Activated naive CD8-positive, alpha-beta T cell treated with anti-CD3 and anti-CD28 coated beads, Interleukin-2, amount 50 U/mL, for 24 hours (primary cell): ENCODE measurements at regions not wholly inside any gene's neighbourhood (a gene's known extent, or its start where the extent isn't known, plus 50 kb on each side); places are given as distances from the start of the nearest gene placed in this dataset.

Experiments
- ATAC-seq: fragments of 150-1000 bp; cut with Tn5 transposase; one replicate; pipeline ENCODE4 v1.10.0; 2021
- DNase-seq: peaks from one replicate; pipeline ENCODE4 v3.0.0; 2021
- H3K27ac Mint-ChIP-seq: one replicate; pipeline ENCODE4 v1.8.0; 2021; ENCODE audit warnings: mild to moderate bottlenecking, mixed read lengths
- H3K27me3 Mint-ChIP-seq: one replicate; pipeline ENCODE4 v1.8.0; 2021; ENCODE audit warnings: mixed read lengths
- H3K36me3 Mint-ChIP-seq: one replicate; pipeline ENCODE4 v1.8.0; 2021; ENCODE audit warnings: low read depth, mixed read lengths
- H3K4me1 Mint-ChIP-seq: one replicate; pipeline ENCODE4 v1.8.0; 2021; ENCODE audit warnings: mixed read lengths
- H3K4me3 Mint-ChIP-seq: one replicate; pipeline ENCODE4 v1.8.0; 2021; ENCODE audit warnings: mild to moderate bottlenecking, moderate library complexity, mixed read lengths
- H3K9me3 Mint-ChIP-seq: one replicate; pipeline ENCODE4 v1.8.0; 2021; ENCODE audit warnings: mixed read lengths

DNA sequence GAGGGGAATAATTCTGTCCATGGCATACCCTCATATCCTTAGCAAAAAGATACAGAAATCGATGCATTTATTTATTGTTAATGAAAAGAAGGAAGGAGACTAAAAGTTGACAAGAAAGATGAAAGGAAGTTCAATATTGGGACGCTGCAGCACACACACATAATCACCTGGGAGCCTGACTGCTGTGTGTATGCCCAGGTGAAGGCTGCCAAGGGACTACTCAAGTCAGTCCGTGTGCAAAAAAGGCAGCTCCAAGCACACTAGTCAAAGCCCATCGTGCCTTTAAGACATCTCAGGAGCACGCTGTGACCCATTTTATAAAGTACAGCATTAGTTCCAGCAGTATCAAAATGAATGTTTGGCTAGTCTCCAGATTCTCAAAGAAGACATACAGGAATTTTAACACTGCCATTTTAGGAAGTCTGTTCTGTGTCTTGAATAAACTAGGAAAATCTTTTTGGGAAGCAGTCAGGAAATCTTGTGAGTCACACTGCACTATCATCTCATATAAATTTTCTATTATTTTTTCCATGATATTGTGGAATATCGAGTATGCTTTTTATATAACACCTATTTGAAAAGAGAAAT lies 363.9 kb downstream of the GASK1B start:
- no peaks in the 10 kb centered on the region for H3K36me3 Mint-ChIP-seq
- peaks cover 4% of the 10 kb centered on the region for H3K9me3 Mint-ChIP-seq
- no peaks in the 10 kb centered on the region for H3K27me3 Mint-ChIP-seq
- no peak overlapping the region for H3K27ac Mint-ChIP-seq
- ATAC-seq, result no peak
- no peaks in the 10 kb centered on the region for H3K4me1 Mint-ChIP-seq
- DNase-seq, result no peak
- no peak overlapping the region for H3K4me3 Mint-ChIP-seq

DNA sequence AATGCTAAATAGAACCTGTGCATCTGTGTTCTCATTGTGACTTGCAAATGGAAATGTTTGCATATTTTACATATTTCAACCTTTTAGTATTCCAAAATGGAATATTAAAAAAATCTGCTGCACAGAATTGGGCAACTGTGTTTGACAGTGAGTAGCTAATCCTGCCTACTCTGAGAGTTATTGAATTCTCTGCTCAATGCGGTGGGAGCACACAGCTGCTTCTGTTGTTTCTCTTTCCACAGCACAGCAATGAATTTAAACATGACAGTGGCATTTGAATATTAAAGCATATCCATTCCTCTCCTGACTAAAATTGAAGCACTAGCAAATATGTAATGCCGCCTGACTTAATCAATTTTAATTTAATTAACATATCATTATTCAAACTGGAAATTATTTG lies 366.6 kb downstream of the GASK1B start:
- H3K27me3 Mint-ChIP-seq, result no peaks in the 10 kb centered on the region
- no peaks in the 10 kb centered on the region for H3K36me3 Mint-ChIP-seq
- DNase-seq (no peak), ATAC-seq (no peak)
- H3K4me1 Mint-ChIP-seq, result no peaks in the 10 kb centered on the region
- no peaks in the 10 kb centered on the region for H3K9me3 Mint-ChIP-seq
- no peak overlapping the region for H3K4me3 Mint-ChIP-seq
- no peak overlapping the region for H3K27ac Mint-ChIP-seq

- Mint-ChIP-seq H3K27me3 (no peaks in the 10 kb centered on the region), H3K27ac (no peak overlapping the region), H3K36me3 (no peaks in the 10 kb centered on the region), H3K4me1 (no peaks in the 10 kb centered on the region), H3K4me3 (no peak overlapping the region), H3K9me3 (no peaks in the 10 kb centered on the region)
- ATAC-seq, result no peak
- DNase-seq, result no peak
Observed at GRCh38 chr4:157804986-157805385, 367.8 kb downstream of the GASK1B start.

DNA sequence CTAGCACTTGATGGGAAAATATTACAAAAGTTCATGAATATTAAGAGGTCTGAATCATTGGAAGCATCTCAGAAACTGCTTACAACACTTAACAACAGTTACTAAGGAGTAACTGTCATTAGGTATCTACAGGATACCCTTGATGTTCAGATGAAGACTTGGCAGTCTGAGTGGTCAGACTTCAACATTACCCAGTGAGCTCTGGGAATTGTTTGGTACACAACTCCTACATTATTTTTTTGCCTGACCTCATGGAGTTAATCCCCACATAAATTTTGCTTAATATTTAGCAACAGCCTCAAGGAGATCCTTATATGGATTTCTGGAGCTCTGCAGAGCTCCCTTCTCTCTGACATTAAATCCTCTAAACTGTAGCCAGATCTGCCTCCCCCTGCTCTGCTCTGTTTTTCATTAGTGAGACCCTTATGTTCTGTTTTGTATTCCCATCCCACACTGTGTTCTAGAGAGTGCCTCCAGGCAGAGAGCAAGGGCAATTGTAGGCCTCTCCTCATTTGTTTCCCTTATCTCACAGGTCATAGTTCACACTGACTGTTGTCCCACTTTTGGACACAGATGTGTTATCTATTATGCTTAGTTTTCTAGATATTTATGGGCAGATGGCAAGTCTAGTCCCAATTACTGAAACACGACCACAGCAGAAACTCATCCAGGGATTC lies 368.8 kb downstream of the GASK1B start:
- Mint-ChIP-seq H3K9me3 (peaks cover 2% of the 10 kb centered on the region), H3K27ac (no peak overlapping the region), H3K36me3 (no peaks in the 10 kb centered on the region), H3K4me3 (no peak overlapping the region), H3K4me1 (no peaks in the 10 kb centered on the region), H3K27me3 (no peaks in the 10 kb centered on the region)
- ATAC-seq, result no peak
- no peak for DNase-seq

- Mint-ChIP-seq H3K9me3 (peaks cover 4% of the 10 kb centered on the region), H3K27ac (no peak overlapping the region), H3K27me3 (no peaks in the 10 kb centered on the region), H3K4me3 (no peak overlapping the region), H3K4me1 (no peaks in the 10 kb centered on the region), H3K36me3 (no peaks in the 10 kb centered on the region)
- DNase-seq (no peak), ATAC-seq (no peak)
Observed at GRCh38 chr4:157803421-157803820, 369.4 kb downstream of the GASK1B start.

- Mint-ChIP-seq H3K27ac (no peak overlapping the region), H3K9me3 (peaks cover 4% of the 10 kb centered on the region), H3K4me1 (no peaks in the 10 kb centered on the region), H3K27me3 (no peaks in the 10 kb centered on the region), H3K36me3 (no peaks in the 10 kb centered on the region), H3K4me3 (no peak overlapping the region)
- ATAC-seq (no peak), DNase-seq (no peak)
Observed at GRCh38 chr4:157795495-157795894, 377.3 kb downstream of the GASK1B start.

GRCh38 chr4:157792716-157793115 lies 380.1 kb downstream of the GASK1B start:
- Mint-ChIP-seq H3K9me3 (peaks cover 4% of the 10 kb centered on the region), H3K4me3 (no peak overlapping the region), H3K36me3 (no peaks in the 10 kb centered on the region), H3K27ac (no peak overlapping the region), H3K4me1 (no peaks in the 10 kb centered on the region), H3K27me3 (no peaks in the 10 kb centered on the region)
- DNase-seq (no peak), ATAC-seq (no peak)

DNA sequence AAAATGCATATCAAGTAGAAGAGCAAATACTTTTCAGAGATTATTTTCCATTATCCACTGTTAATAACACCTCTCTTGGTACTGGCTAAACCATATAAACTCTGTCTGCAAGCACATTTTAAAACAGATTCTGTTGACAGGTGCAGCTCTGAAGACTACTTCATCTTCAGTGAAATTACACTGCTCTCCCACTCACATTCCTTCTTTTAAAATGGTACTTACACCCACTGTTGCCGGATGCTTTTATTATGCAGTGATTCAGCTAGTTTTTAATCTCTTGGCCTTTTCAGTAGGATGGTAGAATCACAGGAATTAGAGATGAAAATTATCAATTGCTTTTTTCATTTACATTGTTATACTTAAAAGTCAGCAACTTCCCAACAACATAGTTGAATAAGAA lies 381.6 kb downstream of the GASK1B start:
- no peaks in the 10 kb centered on the region for H3K27me3 Mint-ChIP-seq
- no peaks in the 10 kb centered on the region for H3K36me3 Mint-ChIP-seq
- H3K4me3 Mint-ChIP-seq, result no peak overlapping the region
- no peaks in the 10 kb centered on the region for H3K4me1 Mint-ChIP-seq
- ATAC-seq (no peak), DNase-seq (no peak)
- H3K27ac Mint-ChIP-seq, result no peak overlapping the region
- peaks cover 16% of the 10 kb centered on the region for H3K9me3 Mint-ChIP-seq

DNA sequence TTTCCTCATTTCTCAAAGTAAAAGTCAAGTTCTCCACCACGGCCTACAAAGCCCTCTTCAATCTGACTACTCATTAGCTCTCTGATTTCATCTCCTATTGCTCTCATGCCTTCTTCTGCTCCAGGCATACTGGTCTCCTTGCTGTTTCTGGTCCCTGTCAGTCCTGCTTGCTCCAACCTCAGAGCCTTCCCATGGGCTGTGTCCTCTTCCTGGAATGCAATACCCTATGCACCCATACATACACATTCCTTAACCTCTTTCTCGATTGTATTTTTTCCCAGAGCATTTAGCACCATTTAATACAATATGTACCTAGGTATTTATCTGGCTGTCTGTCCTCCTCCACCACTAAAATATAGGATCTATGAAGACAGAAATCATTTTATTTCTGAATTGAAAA lies 385.2 kb downstream of the GASK1B start:
- H3K9me3 Mint-ChIP-seq, result peaks cover 17% of the 10 kb centered on the region
- no peaks in the 10 kb centered on the region for H3K36me3 Mint-ChIP-seq
- no peak for ATAC-seq
- H3K4me3 Mint-ChIP-seq, result no peak overlapping the region
- no peaks in the 10 kb centered on the region for H3K4me1 Mint-ChIP-seq
- no peaks in the 10 kb centered on the region for H3K27me3 Mint-ChIP-seq
- no peak overlapping the region for H3K27ac Mint-ChIP-seq
- DNase-seq, result no peak

- ATAC-seq, result no peak
Observed at GRCh38 chr4:157781361-157781760, 391.5 kb downstream of the GASK1B start.

GRCh38 chr4:157779081-157779480 lies 393.7 kb downstream of the GASK1B start:
- no peak overlapping the region for H3K4me3 Mint-ChIP-seq
- H3K4me1 Mint-ChIP-seq, result no peaks in the 10 kb centered on the region
- ATAC-seq (no peak), DNase-seq (no peak)
- H3K27ac Mint-ChIP-seq, result no peak overlapping the region
- no peaks in the 10 kb centered on the region for H3K36me3 Mint-ChIP-seq
- no peaks in the 10 kb centered on the region for H3K27me3 Mint-ChIP-seq
- peaks cover 5% of the 10 kb centered on the region for H3K9me3 Mint-ChIP-seq

More at GRCh38 chr4:157781361-157781760, 391.5 kb downstream of the GASK1B start:
- H3K27me3 Mint-ChIP-seq, result no peaks in the 10 kb centered on the region
- H3K9me3 Mint-ChIP-seq, result peaks cover 7% of the 10 kb centered on the region
- H3K27ac Mint-ChIP-seq, result no peak overlapping the region
- no peaks in the 10 kb centered on the region for H3K4me1 Mint-ChIP-seq
- no peaks in the 10 kb centered on the region for H3K36me3 Mint-ChIP-seq
- H3K4me3 Mint-ChIP-seq, result no peak overlapping the region
- no peak for DNase-seq

DNA sequence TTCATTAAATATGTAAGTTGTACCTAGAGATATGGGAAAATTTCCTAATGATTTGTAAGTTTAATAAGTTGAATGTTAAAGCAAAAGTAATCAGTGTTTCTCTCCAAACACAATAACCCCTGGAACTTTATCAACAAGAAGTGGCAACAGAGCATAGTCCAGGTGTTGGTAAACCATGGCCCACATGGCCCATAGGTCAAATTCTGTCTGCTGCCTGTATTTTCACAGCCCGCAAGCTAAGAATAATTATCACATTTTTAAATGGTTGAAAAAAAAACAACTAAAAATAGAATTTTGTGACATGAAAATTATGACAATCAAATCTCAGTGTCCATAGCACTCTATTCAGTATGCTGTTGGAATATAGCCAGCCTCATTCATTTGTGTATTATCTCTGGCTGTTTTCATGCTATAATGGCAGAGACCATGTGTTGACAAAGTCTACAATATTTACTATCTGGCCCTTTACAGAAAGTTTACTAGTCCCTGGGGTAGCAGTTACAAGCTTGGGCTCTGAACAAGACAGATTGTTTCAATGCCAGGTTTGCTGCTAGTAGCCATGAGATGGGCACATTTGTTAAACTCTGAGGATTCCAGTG lies 395.8 kb downstream of the GASK1B start:
- Mint-ChIP-seq H3K27ac (no peak overlapping the region), H3K27me3 (no peaks in the 10 kb centered on the region), H3K9me3 (peaks cover 5% of the 10 kb centered on the region), H3K4me1 (no peaks in the 10 kb centered on the region), H3K36me3 (no peaks in the 10 kb centered on the region), H3K4me3 (no peak overlapping the region)
- no peak for DNase-seq
- ATAC-seq, result no peak

GRCh38 chr4:157775971-157776370 lies 396.9 kb downstream of the GASK1B start:
- DNase-seq, result no peak
- no peaks in the 10 kb centered on the region for H3K36me3 Mint-ChIP-seq
- H3K27ac Mint-ChIP-seq, result no peak overlapping the region
- no peak overlapping the region for H3K4me3 Mint-ChIP-seq
- H3K27me3 Mint-ChIP-seq, result no peaks in the 10 kb centered on the region
- peaks cover 5% of the 10 kb centered on the region for H3K9me3 Mint-ChIP-seq
- no peak for ATAC-seq
- no peaks in the 10 kb centered on the region for H3K4me1 Mint-ChIP-seq

DNA sequence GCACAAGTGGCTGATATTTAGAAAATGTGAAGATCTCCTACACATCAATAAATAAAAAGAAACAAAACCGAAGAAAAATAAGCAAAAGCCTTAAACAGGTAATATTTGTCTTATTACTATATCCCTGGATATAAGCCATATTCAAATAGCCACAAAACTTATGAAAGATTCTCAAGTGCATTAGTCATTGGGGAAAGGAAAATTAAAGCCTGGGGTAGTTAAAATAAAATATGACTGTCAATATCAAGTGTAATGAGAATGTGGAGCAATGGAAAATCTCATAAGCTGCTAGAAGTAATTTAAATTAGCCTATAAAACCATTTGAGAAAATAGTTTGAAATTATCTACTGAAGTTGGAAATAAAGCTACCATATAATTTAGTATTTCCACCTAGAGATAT lies 399.9 kb downstream of the GASK1B start:
- no peaks in the 10 kb centered on the region for H3K27me3 Mint-ChIP-seq
- H3K36me3 Mint-ChIP-seq, result no peaks in the 10 kb centered on the region
- H3K9me3 Mint-ChIP-seq, result no peaks in the 10 kb centered on the region
- ATAC-seq (no peak), DNase-seq (no peak)
- no peak overlapping the region for H3K4me3 Mint-ChIP-seq
- H3K4me1 Mint-ChIP-seq, result no peaks in the 10 kb centered on the region
- no peak overlapping the region for H3K27ac Mint-ChIP-seq

- no peak overlapping the region for H3K4me3 Mint-ChIP-seq
- no peaks in the 10 kb centered on the region for H3K27me3 Mint-ChIP-seq
- no peaks in the 10 kb centered on the region for H3K36me3 Mint-ChIP-seq
- no peak for ATAC-seq
- no peaks in the 10 kb centered on the region for H3K9me3 Mint-ChIP-seq
- DNase-seq, result no peak
- no peaks in the 10 kb centered on the region for H3K4me1 Mint-ChIP-seq
- no peak overlapping the region for H3K27ac Mint-ChIP-seq
Observed at GRCh38 chr4:157768419-157768818, 404.4 kb downstream of the GASK1B start.
